IPS-18c (cell line): ENCODE measurements at regions not wholly inside any gene's neighbourhood (a gene's known extent, or its start where the extent isn't known, plus 50 kb on each side); places are given as distances from the start of the nearest gene placed in this dataset.
"Not testable (repeated sequence)": the region's sequence is repeated elsewhere in the genome, so short reads cannot be mapped to it uniquely, and the experiment has no call there.

Source experiments
- H3K4me3 ChIP-seq: 2 replicates; pipeline ENCODE4 v1.7.0; 2013; ENCODE audit warnings: low read depth, mild to moderate bottlenecking, low read length, moderate library complexity; ENCODE audit not compliant: insufficient read depth
- H3K9me3 ChIP-seq: one replicate; pipeline ENCODE4 v1.6.1; 2013; ENCODE audit warnings: mild to moderate bottlenecking, low read length, moderate library complexity; ENCODE audit not compliant: control insufficient read depth, insufficient read depth

DNA sequence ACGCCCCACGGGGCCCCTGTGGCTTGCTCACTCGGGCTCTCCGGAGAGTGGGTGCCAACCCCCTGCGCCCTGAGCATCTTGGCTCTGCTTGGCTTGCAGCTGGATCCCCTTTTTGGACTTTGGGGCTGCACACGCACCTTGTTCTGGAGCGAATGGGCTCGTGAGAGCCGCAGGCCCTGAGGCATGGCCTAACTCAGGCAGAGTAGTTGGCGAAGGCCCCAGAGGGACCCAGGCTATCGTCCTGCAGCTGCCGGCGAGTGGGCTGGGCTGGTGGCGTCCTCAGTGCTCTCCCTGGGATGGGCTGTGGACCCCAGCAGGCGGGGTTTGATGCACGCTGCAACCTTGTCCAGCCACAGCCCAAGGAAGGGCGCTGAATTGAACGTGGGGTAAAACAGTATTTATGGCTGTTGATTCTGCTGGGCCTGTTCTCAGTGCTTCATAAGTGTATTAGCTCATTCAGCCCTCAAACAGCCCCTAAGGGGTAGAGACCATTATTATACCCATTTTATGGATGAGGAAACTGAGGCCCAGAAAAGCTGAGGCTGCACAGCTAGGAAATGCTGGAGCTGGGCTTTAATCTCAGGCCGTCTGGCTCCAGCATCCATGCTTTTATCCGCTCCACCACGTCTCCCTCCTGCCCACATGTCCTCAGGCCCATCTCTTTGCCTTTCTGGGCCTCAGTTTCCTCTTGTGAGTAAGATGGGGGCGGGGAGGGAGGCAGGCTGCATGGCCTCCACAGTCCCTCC lies 171.2 kb upstream of the CIBAR2 start:
- Histone ChIP-seq H3K9me3 (no peaks in the 10 kb centered on the region), H3K4me3 (no peak overlapping the region)

DNA sequence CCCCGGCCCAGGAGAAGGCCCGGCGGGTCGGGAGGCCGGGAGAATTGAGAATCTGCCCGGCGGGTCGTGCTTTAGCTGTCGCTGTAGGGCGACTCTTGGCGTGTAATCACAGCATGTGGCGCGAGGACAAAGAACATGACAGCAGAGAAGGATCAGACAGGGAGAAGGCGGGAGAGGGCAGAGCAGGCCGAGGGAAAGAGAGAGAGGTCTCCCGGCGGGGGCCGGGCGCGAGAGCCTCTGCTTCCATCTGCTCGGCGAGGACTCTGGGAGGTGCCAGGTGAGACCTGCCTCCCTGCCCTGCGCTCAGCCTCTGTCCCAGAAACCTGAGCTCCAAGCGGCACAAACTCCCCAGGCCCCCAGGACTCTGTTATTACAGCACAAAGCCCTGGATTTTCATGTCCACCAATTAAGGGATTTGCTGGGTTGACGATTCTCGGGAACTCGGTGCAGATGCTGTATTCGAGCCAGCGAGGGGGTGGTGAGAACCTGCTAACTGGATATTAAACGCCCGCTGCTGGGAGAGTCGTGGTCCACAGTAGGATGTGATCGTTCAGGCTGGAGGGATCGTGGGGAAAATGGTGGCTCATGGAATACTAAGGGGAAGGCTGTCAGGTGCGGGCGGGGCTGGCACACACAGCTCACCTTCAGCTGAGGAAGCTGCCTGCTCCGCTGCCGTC lies 172.0 kb upstream of the CIBAR2 start:
- Histone ChIP-seq H3K4me3 (no peak overlapping the region), H3K9me3 (no peaks in the 10 kb centered on the region)

- no peaks in the 10 kb centered on the region for H3K9me3 ChIP-seq
- H3K4me3 ChIP-seq: no peak overlapping the region
Measured at GRCh38 chr16:85285681-85286065, 173.4 kb upstream of the CIBAR2 start.

GRCh38 chr16:85286066-85286831 lies 174.0 kb upstream of the CIBAR2 start:
- Histone ChIP-seq H3K4me3 (no peak overlapping the region), H3K9me3 (no peaks in the 10 kb centered on the region)

DNA sequence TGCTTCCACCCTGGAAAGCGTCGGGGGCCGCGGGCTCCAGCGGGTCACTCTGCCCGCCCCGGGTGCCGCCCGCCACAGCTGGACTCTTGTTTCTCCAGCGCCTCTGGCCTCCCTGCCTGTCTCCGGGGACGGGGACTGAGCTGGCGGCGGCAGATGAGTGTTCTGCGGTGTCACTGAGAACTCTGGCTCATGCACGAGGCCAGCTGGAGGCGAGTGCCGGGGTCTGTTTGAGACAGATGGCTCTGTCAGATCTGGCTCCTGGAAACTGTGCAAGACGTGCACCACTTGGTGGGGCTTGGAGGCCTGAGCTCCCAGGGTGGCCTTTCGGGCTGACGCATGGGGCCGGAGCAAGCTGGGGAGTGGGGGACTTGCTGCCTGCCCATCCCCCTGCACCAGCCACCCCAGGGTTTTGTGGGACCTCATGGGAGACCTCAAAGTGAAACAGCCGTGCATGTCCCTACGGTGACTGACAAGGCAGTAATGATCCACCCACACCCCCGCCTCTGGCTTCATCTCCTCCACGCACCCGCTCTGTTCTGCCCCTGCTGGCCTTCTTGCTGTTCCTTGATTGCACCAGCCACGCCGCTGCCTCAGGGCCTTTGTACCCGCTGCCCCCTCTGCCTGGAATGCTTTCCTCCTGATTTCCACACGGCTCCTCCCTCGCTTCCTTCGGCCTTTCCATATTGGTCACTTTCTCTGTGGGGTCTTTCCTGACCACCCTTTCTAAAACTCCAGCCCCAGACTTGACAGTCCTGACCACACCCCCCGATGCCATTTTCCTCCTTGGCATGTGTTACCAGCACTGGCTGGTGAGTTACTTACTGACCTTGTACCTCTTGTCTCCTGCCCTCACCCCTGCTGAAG lies 174.9 kb upstream of the CIBAR2 start:
- no peaks in the 10 kb centered on the region for H3K9me3 ChIP-seq
- H3K4me3 ChIP-seq: no peak overlapping the region

DNA sequence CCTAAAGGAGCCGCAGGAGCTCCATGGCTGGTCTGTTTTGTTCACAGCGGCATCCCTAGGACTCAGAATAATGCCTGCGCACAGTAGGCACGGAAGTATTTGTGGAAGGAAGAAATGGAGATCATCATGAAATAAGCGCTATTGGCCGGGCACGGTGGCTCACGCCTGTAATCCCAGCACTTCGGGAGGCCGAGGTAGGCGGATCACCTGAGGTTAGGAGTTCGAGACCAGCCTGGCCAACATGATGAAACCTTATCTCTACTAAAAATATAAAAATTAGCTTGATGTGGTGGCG lies 175.5 kb upstream of the CIBAR2 start:
- H3K9me3 ChIP-seq, H3K4me3 ChIP-seq: not testable (repeated sequence)

- no peaks in the 10 kb centered on the region for H3K9me3 ChIP-seq
- no peak overlapping the region for H3K4me3 ChIP-seq
Measured at GRCh38 chr16:85288341-85288868, 176.1 kb upstream of the CIBAR2 start.

DNA sequence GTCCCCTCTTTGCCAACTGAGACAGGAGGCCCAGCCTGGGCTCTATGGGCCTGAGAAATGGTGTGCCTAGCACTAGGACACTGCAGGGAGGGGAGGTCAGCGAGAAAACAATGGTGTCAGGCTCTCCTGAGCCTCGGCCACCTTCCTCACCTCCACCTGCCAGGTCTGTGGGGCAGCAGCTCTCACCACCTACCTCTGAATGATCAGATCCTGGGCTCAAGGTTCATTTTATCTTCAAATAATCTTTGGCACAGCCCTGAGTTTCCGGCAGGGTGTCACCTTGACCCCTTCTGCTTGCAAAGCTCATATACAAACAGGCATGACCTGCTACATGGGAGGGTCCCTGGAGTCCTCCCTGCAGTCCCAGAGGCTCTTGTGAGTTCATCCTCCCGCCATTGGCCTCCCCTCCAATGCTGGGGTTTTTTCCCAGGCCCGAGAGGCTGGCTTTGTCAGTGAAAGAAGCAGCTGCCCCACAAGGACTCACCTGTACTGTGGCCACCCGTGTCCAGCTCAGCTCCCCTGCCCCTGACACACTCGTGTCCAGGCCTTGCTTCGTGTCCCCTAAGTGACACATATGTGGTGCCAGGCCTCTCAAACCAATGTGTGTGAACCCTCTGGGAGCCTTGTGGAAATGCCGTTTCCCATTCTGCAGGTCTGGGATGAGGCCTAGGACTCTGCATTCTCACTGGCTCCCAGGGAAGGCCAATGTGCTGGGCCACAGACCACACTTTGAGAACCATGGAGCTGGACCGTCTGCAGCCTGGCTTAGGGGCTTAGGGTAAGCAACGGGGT lies 176.8 kb upstream of the CIBAR2 start:
- Histone ChIP-seq H3K4me3 (no peak overlapping the region), H3K9me3 (no peaks in the 10 kb centered on the region)

GRCh38 chr16:85289760-85290625 lies 177.7 kb upstream of the CIBAR2 start:
- Histone ChIP-seq H3K4me3 (no peak overlapping the region), H3K9me3 (no peaks in the 10 kb centered on the region)

DNA sequence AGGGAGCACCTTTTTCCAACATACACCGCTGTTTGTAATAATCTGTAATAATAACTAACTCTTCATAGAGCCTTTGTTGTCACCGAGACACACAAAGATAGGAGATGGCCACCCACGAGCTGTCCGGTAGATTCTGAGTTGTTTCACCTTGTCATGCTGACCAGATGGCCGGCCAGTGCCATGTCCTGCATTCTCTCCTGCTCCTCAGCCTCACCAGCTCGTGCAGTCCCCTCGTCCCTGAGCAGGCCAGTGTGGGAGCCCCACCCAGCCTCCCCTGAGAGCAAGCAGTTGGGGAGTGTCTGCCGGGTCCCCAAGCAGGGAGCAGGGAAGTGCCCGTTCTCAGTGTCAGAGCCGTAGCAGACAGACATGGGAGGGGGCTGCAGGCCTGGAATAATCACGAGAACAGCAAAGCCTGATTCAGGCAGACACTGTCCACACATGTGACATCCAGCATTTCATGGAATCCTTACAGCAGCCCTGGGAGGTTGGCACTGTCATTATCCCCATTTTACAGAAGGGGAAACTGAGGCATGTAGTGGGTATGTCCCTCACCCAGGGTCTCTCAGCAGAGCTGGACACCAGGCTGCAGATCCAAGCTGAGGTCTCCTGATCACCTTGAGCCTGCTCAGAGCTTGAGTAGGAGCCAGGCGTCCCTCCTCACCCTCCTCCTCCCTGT lies 178.5 kb upstream of the CIBAR2 start:
- H3K9me3 ChIP-seq: no peaks in the 10 kb centered on the region
- no peak overlapping the region for H3K4me3 ChIP-seq

GRCh38 chr16:85291302-85292148 lies 179.3 kb upstream of the CIBAR2 start:
- Histone ChIP-seq H3K9me3 (no peaks in the 10 kb centered on the region), H3K4me3 (no peak overlapping the region)

DNA sequence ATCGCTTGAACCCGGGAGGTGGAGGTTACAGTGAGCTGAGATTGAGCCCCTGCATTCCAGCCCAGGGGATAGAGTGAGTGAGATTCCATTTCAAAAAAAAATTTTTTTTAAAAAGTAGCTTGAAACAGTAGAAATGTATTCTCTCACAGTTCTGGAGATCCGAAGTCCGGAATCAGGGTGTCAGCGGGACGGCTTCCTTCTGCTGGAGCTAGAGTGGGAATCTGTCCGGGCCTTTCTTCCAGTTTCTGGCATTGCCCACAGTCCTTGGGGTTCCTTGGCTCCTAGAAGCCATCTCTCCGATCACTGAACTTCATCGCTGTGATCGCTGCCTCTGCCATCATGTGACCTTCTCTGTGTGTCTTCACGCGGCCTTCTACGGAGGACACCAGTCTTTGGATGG lies 181.2 kb upstream of the CIBAR2 start:
- no peaks in the 10 kb centered on the region for H3K9me3 ChIP-seq
- H3K4me3 ChIP-seq: no peak overlapping the region

DNA sequence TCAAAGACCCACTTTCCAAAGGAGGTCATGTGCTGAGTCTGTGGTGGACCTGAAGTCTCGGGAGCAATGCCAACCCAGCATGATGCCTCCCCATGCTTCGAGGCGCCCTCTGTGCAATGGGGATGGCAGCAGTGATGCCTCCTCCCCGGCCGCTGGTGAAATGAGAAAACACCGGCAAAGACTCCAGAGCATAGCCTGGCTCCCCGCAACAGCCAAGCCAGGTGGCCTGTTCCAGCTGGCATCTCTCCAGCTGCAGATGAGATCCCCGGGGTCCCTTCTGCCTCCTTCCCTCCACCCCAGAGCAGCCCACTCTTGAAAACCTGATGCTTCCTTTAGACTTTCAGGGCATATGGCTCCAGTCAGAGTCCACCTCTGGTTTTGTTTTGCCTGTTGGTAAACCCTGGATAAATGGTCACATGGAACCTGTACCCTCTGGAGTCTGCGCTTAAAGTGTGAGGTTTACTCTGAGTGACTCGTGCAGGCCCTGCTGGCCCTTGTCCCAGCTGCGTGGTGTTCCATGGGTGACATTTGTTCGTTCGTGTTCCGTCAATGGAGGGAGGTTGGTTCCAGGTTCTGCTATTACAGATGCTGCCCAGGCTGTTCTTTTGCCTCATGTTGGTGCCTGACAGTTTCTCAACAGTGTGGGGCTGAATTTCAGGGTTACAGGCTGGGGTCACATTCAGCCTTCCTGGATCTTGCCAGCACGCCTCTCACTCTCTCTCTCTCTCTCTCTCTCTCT lies 181.8 kb upstream of the CIBAR2 start:
- no peak overlapping the region for H3K4me3 ChIP-seq
- H3K9me3 ChIP-seq: no peaks in the 10 kb centered on the region
